Mesenchymal stem cell (in vitro differentiated cells and primary cell): ENCODE measurements at regions not wholly inside any gene's neighbourhood (a gene's known extent, or its start where the extent isn't known, plus 50 kb on each side); places are given as distances from the start of the nearest gene placed in this dataset.
A peak's percentile ranks its signal among the peaks of the same experiment; 100 is the strongest.

Experiments
- DNase-seq: peaks from one replicate; pipeline ENCODE4 v3.0.0-alpha.2; 2013
- H2AFZ ChIP-seq: one replicate; pipeline ENCODE4 v1.6.1; 2013; ENCODE audit warnings: low read depth, mild to moderate bottlenecking, control low read depth, inconsistent platforms, low read length, moderate library complexity
- H2AK5ac ChIP-seq: 2 replicates; pipeline ENCODE4 v1.6.1; 2013; ENCODE audit warnings: low read length, moderate library complexity, mild to moderate bottlenecking, inconsistent platforms; ENCODE audit not compliant: severe bottlenecking
- H2BK120ac ChIP-seq: one replicate; pipeline ENCODE4 v1.6.1; 2013; ENCODE audit warnings: low read depth, mild to moderate bottlenecking, inconsistent platforms, low read length, moderate library complexity
- H2BK12ac ChIP-seq, 2 experiments: one replicate each; pipeline ENCODE4 v1.6.1; 2013; ENCODE audit warnings: inconsistent platforms in 2 of 2, low read length in 2 of 2, mild to moderate bottlenecking in 2 of 2, moderate library complexity in 2 of 2, control low read depth in 1 of 2
- H2BK15ac ChIP-seq: one replicate; pipeline ENCODE4 v1.6.1; 2013; ENCODE audit warnings: mild to moderate bottlenecking, low read depth, inconsistent platforms; ENCODE audit not compliant: poor library complexity, severe bottlenecking
- H2BK5ac ChIP-seq: 2 replicates; pipeline ENCODE4 v1.6.1; 2013; ENCODE audit warnings: low read depth, mild to moderate bottlenecking, low read length, control low read depth, inconsistent platforms; ENCODE audit not compliant: poor library complexity, severe bottlenecking
- H3K14ac ChIP-seq, 2 experiments: one replicate each; pipeline ENCODE4 v1.6.1; 2013; ENCODE audit warnings: inconsistent platforms in 2 of 2, low read length in 2 of 2, control low read depth in 1 of 2, mild to moderate bottlenecking in 1 of 2, moderate library complexity in 1 of 2
- H3K18ac ChIP-seq, 2 experiments: one replicate each; pipeline ENCODE4 v1.6.1; 2013; ENCODE audit warnings: inconsistent platforms in 2 of 2, low read length in 2 of 2, control low read depth in 1 of 2, low read depth in 1 of 2, mild to moderate bottlenecking in 1 of 2
- H3K23ac ChIP-seq, 2 experiments: one replicate each; pipeline ENCODE4 v1.6.1; 2013; ENCODE audit warnings: inconsistent platforms in 2 of 2, low read length in 2 of 2, mild to moderate bottlenecking in 2 of 2, moderate library complexity in 2 of 2, control low read depth in 1 of 2
- H3K27ac ChIP-seq: 2 replicates; pipeline ENCODE4 v1.5.1; 2013; ENCODE audit warnings: mild to moderate bottlenecking, moderate library complexity, low read length, control low read depth, inconsistent platforms; ENCODE audit not compliant: poor library complexity, severe bottlenecking
- H3K27me3 ChIP-seq, 2 experiments: 2 replicates each; pipeline versions ENCODE4 v1.6.1 to v1.7.0; 2013; ENCODE audit warnings: low read length in 2 of 2, mild to moderate bottlenecking in 2 of 2, moderate library complexity in 2 of 2, control low read depth in 1 of 2, inconsistent platforms in 1 of 2; ENCODE audit not compliant: control insufficient read depth in 1 of 2, insufficient read depth in 1 of 2
- H3K36me3 ChIP-seq, 2 experiments: 2 replicates each; pipeline versions ENCODE4 v1.6.1 to v1.7.0; 2013; ENCODE audit warnings: low read length in 2 of 2, control low read depth in 1 of 2, inconsistent platforms in 1 of 2, low read depth in 1 of 2, mild to moderate bottlenecking in 1 of 2; ENCODE audit not compliant: insufficient read depth in 2 of 2, control insufficient read depth in 1 of 2
- H3K4ac ChIP-seq, 2 experiments: one replicate each; pipeline ENCODE4 v1.6.1; 2013; ENCODE audit warnings: inconsistent platforms in 2 of 2, low read length in 2 of 2, mild to moderate bottlenecking in 2 of 2, moderate library complexity in 2 of 2, control low read depth in 1 of 2, low read depth in 1 of 2
- H3K4me1 ChIP-seq: 2 replicates; pipeline ENCODE4 v1.6.1; 2013; ENCODE audit warnings: low read depth, low read length, control low read depth; ENCODE audit not compliant: control insufficient read depth, insufficient read depth
- H3K4me2 ChIP-seq: 2 replicates; pipeline ENCODE4 v1.6.1; 2013; ENCODE audit warnings: low read length, mild to moderate bottlenecking, inconsistent platforms; ENCODE audit not compliant: poor library complexity, severe bottlenecking
- H3K4me3 ChIP-seq, 2 experiments: 2 replicates each; pipeline versions ENCODE4 v1.5.1 to v1.7.0; 2013; ENCODE audit warnings: low read length in 2 of 2, mild to moderate bottlenecking in 2 of 2, control low read depth in 1 of 2, low read depth in 1 of 2; ENCODE audit not compliant: insufficient read depth in 1 of 2
- H3K79me1 ChIP-seq: replicated peaks from 2 replicates; pipeline ENCODE4 v1.6.1; 2013; ENCODE audit warnings: mild to moderate bottlenecking, control low read depth, low read length, inconsistent platforms; ENCODE audit not compliant: poor library complexity, severe bottlenecking
- H3K9ac ChIP-seq: 2 replicates; pipeline ENCODE4 v1.7.0; 2013; ENCODE audit warnings: mild to moderate bottlenecking, low read length, moderate library complexity
- H3K9me3 ChIP-seq: 2 replicates; pipeline ENCODE4 v1.7.0; 2013; ENCODE audit warnings: mild to moderate bottlenecking, low read length; ENCODE audit not compliant: control insufficient read depth
- H4K8ac ChIP-seq: one replicate; pipeline ENCODE4 v1.6.1; 2013; ENCODE audit warnings: inconsistent platforms, mild to moderate bottlenecking, low read length, moderate library complexity
- H4K91ac ChIP-seq: one replicate; pipeline ENCODE4 v1.6.1; 2013; ENCODE audit warnings: mild to moderate bottlenecking, low read length, inconsistent platforms
- WGBS: methylation state at CpG from one replicate; pipeline ENCODE4 v1.1.7; 2013; ENCODE audit warnings: mixed read lengths; 5-methylcytosine and 5-hydroxymethylcytosine counted together

DNA sequence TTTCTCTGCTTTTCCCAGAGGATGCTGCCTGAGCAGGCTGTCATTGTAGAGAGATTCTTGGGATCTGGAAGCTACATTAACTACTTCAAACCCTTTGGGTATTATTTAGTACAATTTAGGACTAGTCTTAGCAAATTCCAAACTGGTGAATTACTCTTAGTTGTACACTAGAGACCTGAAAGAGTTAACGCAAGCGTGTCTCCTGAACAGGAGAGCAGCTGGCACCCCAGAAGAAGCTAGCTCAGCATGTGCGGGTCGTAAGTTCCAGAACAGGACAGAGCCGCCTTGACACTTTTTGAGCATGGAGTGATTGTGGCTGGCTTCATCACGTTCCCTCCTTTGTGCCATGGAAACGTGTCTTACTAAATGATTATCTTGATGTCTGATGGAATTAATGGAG, 495.7 kb upstream of the TPK1 start:
- Histone ChIP-seq H3K27me3 (no peaks in the 10 kb centered on the region), H2BK120ac (no peak overlapping the region), H3K79me1 (no peaks in the 10 kb centered on the region), H2BK5ac (no peak overlapping the region), H2AFZ (no peak overlapping the region), H3K36me3 (no peaks in the 10 kb centered on the region), H4K91ac (no peak overlapping the region), H2BK15ac (no peak overlapping the region), H3K23ac (no peak overlapping the region), H3K4me1 (no peaks in the 10 kb centered on the region), H3K4me2 (no peak overlapping the region), H3K27ac (no peak overlapping the region), H2BK12ac (no peak overlapping the region), H3K14ac (no peak overlapping the region), H4K8ac (no peak overlapping the region), H3K18ac (no peak overlapping the region), H2AK5ac (no peak overlapping the region), H3K4ac (no peak overlapping the region), H3K4me3 (no peak overlapping the region), H3K9me3 (peaks cover 38% of the 10 kb centered on the region), H3K9ac (no peak overlapping the region)
- 64% methylated on average over 7 of the region's 7 CpGs for WGBS
- DNase-seq = no peak

DNA sequence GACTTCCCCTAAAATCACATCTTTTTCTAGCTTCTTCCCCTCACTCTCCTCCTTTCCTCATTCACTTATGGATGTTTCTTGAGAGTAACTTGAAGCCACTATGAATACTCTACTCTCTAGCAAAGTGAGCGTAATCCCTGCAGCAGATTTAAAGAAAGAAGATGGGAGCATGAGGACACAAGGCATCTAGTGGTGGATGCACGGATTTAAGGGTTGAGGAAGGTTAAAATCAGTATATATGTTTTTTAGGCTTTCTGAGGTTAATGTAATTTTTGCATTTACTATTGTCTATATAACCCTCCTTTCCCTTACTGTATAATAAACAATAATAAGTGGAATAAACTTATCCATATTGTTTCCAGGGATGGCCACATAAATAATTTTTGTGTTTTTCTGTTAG, 495.2 kb upstream of the TPK1 start:
- Histone ChIP-seq H3K18ac (no peak overlapping the region), H3K36me3 (no peaks in the 10 kb centered on the region), H4K91ac (no peak overlapping the region), H2BK12ac (no peak overlapping the region), H2BK15ac (no peak overlapping the region), H3K4me2 (no peak overlapping the region), H3K4ac (no peak overlapping the region), H2AFZ (no peak overlapping the region), H2BK120ac (no peak overlapping the region), H3K4me1 (no peaks in the 10 kb centered on the region), H3K14ac (no peak overlapping the region), H3K9ac (no peak overlapping the region), H3K4me3 (no peak overlapping the region), H3K27ac (no peak overlapping the region), H3K27me3 (no peaks in the 10 kb centered on the region), H2BK5ac (no peak overlapping the region), H2AK5ac (no peak overlapping the region), H3K79me1 (no peaks in the 10 kb centered on the region), H3K23ac (no peak overlapping the region), H4K8ac (no peak overlapping the region), H3K9me3 (peaks cover 38% of the 10 kb centered on the region)
- no CpG with 5 or more reads among the region's 2 CpGs for WGBS
- no peak for DNase-seq

DNA sequence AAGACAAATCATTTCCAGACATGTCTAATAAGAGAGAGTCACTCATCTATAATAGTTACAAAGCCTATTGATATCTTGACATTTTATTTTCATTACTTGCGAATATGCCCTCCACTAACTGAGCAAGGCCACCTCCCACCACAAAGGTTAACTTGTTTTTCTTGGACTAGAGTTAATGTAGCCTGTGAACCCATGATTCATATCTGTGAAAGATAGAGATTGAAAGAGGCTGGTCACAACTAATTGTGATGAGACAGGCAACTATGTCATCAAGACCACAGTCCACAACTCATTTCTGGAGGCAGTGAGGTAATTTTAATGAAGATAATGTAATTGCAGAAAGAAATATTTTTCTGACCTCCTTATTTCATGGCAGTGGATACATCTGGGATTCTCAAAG, 491.8 kb upstream of the TPK1 start:
- no peak overlapping the region for H3K4me3 ChIP-seq
- H2AK5ac ChIP-seq = no peak overlapping the region
- H3K23ac ChIP-seq = no peak overlapping the region
- no peak overlapping the region for H2BK12ac ChIP-seq
- H3K79me1 ChIP-seq = no peaks in the 10 kb centered on the region
- no peak overlapping the region for H2AFZ ChIP-seq
- DNase-seq = no peak
- no peak overlapping the region for H4K8ac ChIP-seq
- H4K91ac ChIP-seq = no peak overlapping the region
- H3K4me1 ChIP-seq = peaks cover 3% of the 10 kb centered on the region
- H2BK120ac ChIP-seq = no peak overlapping the region
- H3K36me3 ChIP-seq = peaks cover 0 to 3% of the 10 kb centered on the region in 2 experiments
- H3K27me3 ChIP-seq = no peaks in the 10 kb centered on the region
- peaks cover 25% of the 10 kb centered on the region for H3K9me3 ChIP-seq
- H2BK5ac ChIP-seq = no peak overlapping the region
- H3K27ac ChIP-seq = no peak overlapping the region
- H3K9ac ChIP-seq = no peak overlapping the region
- no CpG with 5 or more reads among the region's 1 CpG for WGBS
- no peak overlapping the region for H2BK15ac ChIP-seq
- no peak overlapping the region for H3K4ac ChIP-seq
- no peak overlapping the region for H3K14ac ChIP-seq
- no peak overlapping the region for H3K18ac ChIP-seq
- no peak overlapping the region for H3K4me2 ChIP-seq

DNA sequence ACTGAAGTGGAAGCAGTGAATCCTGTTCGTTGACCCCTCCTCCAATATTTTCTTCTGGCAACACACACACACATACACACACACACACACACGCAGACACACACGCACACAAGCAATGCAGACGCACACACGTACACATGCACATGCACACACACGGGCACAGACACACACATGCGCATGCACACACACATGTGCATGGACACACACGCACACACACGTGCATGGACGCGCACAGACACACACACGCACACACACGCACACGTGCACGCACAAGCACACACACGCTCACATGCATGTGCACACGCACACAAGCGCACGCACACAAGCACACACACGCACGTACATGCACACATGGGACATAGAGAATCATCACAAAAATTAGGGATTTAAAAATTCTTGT, 488.2 kb upstream of the TPK1 start:
- Histone ChIP-seq H3K9me3 (peaks cover 18% of the 10 kb centered on the region), H3K27ac (no peak overlapping the region), H3K18ac (no peak overlapping the region), H4K8ac (peak overlapping the region; percentile 59), H3K9ac (no peak overlapping the region), H3K14ac (no peak overlapping the region), H2BK120ac (no peak overlapping the region), H2BK12ac (no peak overlapping the region), H2BK5ac (no peak overlapping the region), H3K4me1 (peaks cover 3% of the 10 kb centered on the region), H3K23ac (no peak overlapping the region), H3K27me3 (no peaks in the 10 kb centered on the region), H2AK5ac (no peak overlapping the region), H3K36me3 (peaks cover 0 to 3% of the 10 kb centered on the region in 2 experiments), H3K4me3 (peak overlapping the region in 1 of 2 experiments; percentile 5), H3K4ac (no peak overlapping the region), H3K4me2 (no peak overlapping the region), H3K79me1 (no peaks in the 10 kb centered on the region), H2BK15ac (no peak overlapping the region), H2AFZ (no peak overlapping the region), H4K91ac (peak overlapping the region; percentile 87)
- 94% methylated on average over 21 of the region's 21 CpGs for WGBS
- DNase-seq = no peak
